ENCODE measurements at regions not wholly inside any gene's neighbourhood (a gene's known extent, or its start where the extent isn't known, plus 50 kb on each side); places are given as distances from the start of the nearest gene placed in this dataset.

DNA sequence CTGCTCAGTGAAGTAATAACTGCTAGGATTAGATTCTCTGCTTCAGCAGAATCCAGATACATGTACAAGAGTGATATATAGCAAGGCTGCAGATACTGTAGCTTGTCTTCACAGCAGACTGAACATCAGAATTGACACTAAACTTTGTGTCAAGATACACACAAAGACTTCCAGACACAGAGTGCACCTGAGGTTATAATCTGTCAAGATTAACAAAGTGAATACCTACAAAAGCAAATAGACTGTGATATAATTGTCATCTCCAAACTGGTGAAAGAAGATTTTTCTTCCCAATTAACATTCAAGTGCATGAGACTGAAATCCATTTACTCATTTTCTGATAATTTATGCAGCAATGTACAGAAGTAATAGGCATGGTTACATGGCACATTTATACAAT is 2266.5 kb upstream of the WWC1 start:
- DNase-seq, result no peak

DNA sequence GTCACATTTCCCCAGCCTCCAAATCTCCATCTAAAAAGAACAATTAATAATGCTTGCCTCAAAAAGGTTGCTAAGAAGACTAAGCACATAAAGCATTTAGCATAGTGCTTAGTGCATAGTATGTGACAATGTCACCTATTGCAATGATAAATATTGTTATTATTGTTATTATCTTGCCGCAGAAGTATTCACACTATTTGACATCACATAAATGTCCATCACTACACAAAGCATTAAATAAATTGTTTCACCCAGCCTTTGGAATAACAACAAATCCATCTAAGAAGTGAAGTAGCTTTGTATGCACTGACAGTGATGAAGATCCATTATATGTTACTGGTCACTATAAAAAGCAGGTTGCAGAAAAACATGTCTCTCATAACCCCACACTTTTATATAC is 2263.9 kb upstream of the WWC1 start:
- no peak for DNase-seq

DNA sequence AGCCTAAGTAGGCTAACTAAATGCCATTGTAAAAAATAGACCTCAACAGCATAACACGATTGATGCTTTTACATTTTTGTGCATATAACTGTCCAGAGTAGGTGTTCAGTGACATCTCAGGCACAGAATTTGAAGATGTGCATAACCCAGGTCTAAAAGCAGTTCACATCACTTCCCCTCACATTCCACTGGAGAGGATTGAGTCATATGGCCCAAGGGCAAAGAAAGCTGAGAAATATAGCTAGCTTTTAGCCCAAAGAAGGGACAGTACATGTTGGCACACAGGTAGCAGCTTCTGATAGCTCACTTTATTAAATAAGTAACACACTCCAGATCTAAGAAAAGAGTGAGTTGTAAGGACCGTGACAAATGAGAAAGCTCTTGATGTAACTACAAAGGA is 2259.5 kb upstream of the WWC1 start:
- no peak for DNase-seq

DNA sequence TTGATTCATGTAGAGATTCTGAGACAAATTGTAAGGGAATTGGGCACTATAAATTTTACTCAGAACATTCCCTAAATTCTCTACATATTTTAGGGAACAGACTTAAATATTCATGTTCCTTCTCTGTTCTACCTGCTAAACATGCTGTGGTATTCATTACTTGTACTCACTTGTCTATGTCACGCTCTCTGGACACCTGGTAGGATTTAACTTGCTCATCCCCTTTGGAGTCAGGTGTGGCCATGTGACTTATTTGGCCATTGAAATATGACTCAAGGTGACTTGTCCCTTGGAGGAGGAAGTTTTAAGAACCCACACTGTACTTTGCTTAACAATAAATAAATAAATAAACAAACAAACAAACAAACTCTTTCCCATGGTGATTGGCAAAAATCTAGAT is 2258.8 kb upstream of the WWC1 start:
- no peak for DNase-seq

DNA sequence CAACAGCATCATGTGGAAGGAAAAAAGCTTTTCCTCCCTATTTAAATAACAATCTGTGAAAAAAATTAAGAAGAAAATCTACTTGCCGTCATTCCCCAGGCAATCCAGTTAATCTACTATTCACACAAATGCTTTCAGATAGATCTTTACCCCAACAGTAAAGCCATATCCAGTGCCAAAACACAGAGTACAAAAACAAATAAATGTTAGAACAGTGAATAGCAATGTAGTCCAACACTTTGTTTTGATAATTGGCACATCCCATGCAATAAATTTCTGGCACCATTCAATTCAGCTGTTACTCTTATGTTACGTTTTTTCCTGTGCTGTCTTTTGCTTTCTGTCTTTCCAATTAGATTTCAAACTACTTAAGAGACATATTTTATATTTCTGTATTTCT is 2245.5 kb upstream of the WWC1 start:
- DNase-seq, result no peak

DNA sequence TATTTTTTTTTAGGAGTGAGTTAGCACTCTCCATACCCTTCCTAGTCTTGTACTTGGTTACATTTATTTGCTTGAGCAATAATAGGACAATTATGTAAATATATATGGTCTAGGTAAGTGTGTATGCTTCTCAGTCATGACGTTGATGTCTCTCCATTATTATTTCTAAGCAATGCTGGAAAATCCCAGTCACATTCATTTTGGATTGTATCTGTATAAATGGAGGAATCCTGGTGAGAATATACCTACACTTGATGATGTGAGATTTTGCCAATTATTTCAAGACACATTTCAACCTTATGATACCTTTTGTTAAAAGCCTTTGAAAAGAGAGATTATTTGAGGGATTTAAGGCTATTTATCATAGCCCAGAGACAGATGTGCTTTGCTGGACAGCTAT is 2244.5 kb upstream of the WWC1 start:
- DNase-seq, result no peak

DNA sequence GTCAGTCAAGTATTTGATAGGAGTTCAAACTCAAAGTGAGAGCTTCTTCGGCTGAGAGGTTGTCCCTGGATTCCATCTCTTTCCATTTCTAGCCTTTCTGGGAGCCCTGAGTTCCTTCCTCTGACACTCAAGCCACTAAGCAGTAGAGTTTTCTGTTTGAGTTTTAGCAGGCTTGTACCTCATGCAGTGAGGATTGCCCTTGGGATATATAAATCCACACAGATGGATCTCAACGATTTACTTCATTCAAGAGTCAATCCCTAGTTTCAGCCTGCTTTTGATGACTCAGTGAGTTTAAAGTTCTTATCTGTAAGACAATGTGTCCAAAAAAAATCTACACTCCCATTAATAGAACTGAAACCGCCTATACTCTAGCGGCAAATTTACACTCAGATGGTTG is 2240.9 kb upstream of the WWC1 start:
- DNase-seq, result no peak

DNA sequence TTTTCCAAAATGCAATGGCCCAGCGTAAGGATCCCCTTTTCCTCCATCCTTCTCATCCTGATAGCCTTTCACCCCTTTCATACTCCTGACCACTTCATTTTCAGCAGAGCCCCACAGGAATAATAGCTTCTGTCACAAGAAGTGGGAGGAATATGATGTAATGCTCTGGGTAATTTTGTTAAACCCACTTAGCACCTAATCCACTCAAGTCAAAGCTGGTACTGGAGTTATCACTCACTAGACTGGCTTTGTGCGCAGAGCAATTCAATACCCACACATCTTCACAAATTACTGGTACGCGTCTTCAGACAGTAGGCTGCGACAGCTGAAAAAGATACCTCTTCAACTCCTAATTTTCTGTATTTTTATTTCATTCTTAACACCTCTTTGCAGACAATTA is 2232.8 kb upstream of the WWC1 start:
- no peak for DNase-seq

DNA sequence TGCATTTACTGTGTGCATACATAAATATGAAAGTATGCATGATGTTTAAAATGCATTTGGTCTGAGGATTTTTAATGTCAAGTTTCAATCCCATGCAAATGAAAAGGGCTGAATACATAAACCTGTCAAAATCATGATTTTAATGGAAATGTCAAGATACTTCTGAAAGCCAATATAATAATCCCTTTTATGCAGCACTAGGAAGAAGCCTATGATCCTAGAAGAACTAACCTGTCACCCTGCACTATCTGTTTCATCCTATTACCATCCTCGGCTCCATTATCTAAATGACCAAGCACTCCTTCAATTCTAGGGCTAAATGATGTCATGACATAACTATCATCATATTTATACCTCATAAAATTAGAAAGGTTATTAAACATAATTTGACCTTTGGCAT is 2229.4 kb upstream of the WWC1 start:
- DNase-seq, result no peak

DNA sequence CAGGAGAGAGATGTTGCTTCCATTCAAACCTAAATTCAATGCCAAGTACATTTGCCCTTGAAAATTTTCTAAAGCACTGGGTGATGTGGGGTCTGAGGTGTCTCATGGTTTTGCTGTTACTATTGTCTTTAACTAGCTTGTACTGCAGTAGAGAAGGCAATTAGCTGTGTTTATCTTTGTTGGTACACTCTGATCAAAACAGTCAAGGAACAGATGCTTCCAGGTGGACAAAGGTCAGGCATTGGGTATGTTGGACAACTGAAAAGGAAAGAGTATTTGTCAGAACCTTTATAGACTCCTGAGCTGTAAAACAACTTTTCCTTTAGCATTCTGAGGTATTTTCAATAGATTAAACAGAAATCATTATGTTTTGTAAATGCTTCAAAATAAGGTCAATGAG is 2228.7 kb upstream of the WWC1 start:
- DNase-seq, result no peak

DNA sequence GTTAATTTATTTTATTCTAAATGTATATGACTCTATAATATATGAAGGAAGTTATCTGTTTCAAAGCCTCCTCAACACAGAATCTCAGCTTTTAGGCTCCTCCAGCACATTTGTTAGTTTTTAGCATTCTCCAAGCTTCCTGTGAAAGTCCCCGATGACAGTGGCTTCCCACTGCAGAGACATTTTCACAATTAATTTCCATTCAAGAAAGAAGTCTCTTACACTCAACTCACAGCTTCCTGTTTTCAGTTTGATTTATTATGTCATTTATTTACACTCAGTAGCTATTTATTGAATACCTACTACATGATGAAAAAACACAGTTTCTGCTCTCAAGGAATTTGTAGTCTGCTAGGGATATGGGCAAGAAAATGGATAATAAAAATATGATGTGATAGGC is 2228.2 kb upstream of the WWC1 start:
- DNase-seq, result no peak

DNA sequence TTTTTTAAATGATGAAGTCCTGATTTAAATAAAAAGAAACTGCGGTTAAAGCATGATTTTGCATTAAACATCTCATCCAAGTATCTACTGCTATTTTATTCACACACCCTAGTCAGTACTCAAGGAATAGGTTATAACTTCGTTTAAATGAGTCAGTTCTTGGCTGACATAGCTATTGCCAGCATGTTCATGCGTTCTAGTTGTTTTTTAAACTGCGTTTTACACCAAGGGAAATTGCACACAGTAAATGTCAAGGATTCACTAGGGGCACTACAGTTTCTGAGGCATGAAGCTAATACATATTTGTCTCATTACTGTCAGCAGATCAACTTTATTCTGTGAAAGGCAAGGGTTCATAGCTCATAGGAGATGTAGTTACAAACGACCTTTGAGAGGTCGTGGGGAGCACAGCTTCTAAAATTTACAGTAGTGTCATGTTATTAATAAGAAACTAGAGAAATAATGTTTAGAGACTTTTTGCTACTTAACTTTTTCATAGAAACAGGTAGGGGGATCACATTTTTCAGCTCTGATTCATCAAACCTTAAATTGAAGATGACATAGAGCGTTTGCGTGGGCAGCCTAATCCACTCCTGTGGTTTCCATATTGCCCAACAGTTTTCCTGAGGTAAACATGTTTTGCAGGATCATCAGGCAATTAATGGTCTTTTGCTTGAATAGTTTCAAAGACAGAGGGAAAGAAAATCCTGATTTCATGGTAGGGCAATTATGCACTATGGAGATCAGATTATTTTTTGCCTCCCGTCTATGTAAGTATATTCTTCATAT is 2222.7 kb upstream of the WWC1 start:
- DNase-seq, result no peak

DNA sequence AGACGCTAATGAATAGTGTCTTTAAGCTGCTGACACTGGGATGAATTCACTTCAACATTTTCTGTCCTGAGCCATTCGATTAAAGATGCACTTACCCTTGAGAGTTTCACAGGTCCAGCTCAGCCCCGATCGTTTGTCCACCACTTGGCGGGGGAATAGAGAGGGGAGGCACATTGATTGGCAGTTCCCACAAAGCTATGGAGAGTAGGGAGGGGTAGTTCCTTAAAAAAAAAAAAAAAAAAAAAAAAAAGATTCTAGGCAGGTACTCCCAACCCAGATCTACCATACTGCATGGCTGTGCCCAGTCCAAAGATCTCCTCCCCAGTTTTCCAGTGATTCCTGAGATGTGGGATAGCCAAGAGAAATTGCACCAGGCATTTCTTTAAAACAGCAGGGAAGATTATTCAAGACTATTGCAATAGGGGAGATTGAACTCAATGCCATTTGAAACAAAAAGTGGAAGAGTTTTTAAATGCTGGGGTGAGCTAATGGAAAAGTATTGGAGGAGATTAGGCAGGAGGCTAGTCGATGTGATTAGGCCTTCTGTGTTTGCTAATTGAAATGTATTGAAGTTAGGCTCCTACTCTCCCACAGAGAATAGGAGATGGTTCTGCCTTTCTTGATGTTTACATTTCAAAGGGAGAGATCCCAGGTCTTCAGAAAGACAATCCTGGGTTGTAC is 2217.4 kb upstream of the WWC1 start:
- no peak for DNase-seq

DNA sequence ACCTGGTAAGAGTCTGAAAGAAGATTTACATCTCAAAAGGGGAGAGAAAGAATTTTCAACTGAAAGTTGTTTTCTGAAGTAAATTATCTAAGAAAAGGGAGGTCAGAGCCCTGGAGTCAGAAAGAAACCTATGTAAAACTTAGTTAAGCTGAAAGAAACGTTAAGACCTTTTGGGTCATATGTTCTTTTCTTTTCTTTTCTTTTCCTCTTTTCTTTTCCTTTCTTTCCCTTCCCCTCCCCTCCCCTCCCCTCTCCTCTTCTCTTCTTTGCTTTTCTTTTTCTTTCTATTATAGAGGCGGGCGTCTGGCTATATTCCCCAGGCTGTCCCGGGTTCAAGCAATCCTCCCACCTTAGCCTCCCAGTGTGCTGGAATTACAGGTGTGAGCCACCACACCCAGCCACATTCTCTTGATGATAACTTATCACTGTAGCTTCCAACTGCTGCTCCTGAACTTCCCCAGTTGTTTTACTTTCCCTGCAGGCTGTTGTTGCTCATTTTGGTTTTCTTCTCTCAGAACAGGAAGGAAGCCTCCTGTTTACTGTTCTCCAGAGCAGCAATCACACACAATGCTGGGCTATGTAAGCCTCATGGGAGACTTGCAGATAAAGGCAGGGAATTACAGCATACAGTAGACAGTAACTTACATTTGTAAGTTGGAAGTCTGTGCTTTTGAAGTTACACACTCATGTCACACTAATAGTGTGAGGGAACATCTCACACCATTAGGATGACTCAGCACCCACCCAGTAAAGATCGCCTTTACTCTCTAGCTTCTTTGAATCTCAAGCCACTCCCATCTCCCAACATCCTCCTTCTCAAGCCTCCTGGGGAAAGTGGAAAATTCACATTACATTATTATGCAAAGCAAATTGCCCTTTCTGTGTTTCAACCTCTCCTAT is 2216.6 kb upstream of the WWC1 start:
- no peak for DNase-seq

DNA sequence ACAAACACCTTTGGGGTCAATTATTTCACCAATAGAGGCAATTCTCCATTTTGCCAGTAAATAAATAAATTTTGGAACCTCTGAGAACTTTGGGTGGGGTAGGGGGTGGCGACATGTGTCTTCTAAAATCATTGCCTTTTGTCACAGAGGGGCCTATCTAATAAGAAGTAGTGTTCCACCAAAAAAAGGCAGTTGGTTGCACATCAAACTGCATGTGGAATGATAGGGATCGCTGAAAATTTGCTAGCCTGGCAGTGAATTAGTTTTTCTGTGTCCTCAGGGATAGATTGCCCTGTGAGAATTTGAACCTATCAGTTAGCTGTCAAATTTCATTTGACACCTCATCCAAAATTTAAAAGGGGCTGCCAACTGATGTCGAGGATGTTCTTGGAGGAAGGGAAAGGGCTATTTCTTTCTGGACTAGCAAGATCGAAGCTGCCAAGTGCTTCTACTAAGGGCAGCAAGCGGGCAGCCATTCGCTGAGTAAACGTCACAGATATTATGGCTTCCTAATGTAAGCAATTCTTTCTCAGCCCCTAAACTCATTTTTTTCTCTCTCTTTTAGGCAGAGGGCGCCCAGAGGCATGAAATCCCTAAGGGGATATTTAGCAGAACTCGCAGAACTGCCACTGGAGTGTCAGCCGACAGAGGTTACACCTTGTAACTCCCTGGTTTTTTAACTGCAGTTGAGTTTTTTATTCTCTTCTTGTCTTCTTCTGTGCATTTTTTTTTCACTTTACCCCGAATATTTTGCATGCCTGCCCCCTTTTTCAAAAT is 2208.1 kb upstream of the WWC1 start:
- DNase-seq, result no peak

DNA sequence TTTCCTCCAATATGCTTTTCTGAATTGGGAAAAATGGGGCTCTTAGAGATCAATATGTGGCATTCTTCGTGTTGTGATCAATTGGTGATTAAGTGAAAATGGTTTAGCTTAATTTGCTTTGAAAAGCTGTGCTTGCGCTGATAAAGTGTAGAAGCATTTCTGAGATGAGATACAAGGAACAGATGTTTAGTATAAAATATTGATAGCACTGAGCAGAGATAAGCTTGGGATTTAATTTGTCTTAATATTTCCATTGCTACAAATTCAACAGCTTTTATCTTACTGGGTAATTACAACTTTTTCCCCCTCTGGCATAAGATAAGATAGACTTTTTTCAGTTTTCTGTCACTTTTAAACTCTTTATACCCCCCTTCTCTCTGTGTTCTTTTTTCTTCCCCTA is 2204.9 kb upstream of the WWC1 start:
- DNase-seq, result no peak

DNA sequence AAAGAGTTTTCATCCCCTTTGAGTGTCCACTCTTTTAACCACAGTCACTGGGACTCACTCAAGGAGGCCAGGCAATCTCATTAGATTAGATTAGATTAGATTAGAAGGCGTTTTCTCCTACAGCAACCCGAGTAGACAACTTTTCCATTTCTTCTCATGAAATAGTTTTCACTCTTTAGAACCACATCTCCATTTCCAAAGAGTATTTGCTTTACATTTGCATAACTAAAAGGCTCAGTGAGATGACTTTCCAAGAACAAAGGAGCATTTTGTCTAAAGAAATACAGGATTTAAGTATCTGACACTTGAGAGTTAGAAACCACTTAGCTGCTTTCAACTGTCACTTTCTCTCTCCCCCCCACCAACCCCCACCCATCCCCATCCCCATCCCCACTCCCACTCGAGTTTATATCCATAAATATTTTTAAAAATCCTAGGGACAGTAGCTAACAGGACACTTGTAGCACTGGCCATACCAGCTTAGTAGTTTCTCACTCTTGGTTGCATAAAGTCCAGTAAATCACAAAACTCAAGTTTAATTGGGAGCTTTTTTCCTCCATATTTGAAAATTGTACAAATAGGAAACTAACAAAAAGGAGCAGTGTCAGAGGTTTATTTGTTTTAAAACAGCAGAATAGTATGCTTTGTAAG is 2202.9 kb upstream of the WWC1 start:
- DNase-seq, result no peak

DNA sequence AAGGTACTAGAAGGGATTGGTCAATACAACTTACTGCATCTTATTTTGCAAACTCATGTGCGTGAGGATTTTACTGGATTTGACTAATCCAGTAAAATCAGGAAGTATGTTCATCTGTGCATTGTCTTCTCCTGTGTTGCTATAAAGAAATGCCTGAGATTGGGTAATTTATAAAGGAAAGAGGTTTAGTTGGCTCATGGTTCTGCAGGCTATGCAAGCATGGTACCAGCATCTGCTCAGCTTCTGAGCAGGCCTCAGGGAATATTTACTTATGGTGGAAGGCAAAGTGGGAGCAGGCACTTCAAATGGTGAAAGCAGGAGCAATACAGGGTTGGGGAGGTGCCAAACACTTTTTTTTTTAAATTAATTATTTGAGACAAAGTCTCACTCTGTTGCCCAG is 2199.5 kb upstream of the WWC1 start:
- no peak for DNase-seq

DNA sequence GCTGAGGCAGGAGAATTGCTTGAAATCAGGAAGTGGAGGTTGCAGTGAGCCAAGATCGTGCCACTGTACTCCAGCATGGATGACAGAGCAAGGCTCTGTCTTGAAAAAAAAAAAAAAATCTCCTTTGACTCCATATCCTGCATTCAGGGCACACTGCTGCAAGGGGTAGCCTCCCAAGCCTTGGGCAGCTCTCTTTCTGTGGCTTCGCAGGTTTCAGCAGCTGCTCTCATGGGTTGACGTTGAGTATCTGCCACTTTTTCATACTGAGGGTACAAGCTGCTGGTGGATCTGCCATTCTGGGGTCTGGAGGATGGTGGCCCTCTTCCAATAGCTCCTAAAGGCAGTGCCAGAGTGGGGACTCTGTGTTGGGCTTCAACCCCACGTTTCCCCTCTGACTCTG is 2198.1 kb upstream of the WWC1 start:
- DNase-seq, result no peak

DNA sequence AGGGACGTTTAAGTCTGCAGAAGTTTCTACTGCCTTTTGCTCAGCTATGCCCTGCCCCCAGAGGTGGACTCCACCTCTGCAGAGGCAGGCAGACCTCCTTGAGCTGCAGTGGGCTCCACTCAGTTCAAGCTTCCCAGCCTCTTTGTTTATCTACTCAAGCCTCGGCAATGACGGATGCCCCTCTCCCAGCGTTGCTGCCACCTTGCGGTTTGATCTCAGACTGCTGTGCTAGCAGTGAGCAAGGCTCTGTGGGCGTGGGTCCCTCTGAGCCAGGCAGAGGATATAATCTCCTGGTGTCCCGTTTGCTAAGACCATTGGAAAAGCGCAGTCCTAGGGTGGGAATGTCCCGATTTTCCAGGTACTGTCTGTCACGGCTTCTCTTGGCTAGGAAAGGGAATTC is 2188.5 kb upstream of the WWC1 start:
- no peak for DNase-seq

DNA sequence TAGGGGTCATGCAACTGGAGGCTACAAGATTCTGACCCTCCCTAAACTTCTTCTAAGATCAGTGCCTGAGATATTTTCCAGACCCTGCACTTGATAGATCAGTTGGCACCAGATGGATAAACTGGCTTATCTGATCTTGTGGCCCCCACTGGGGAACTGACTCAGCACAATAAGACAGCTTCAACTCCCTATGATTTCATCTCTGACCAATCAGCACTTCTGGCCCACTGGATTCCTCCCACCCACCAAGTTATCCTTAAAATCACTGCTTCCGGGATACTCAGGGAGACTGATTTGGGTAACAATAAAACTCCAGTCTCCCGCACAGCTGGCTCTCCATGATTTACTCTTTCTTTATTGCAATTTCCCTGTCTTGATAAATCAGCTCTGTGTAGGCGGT is 2180.4 kb upstream of the WWC1 start:
- no peak for DNase-seq
